Natural killer cell (primary cell): ENCODE measurements at regions not wholly inside any gene's neighbourhood (a gene's known extent, or its start where the extent isn't known, plus 50 kb on each side); places are given as distances from the start of the nearest gene placed in this dataset.

ENCODE experiments used
- ATAC-seq, 3 donors: fragments of 150-1000 bp in 2 of 3; fragments of 200-7000 bp in 1 of 3; cut with Tn5 transposase; 1 replicate in 1 of 3; 2 replicates in 2 of 3; pipeline ENCODE4 v1.10.0; 2021; ENCODE audit warnings: mild to moderate bottlenecking in 2 of 3, moderate library complexity in 2 of 3
- DNase-seq, 2 donors: peaks; one replicate each; pipeline versions ENCODE4 v3.0.0 to v3.0.0-alpha.2; 2013 to 2021; ENCODE audit warnings: mixed read lengths in 1 of 2
- H3K27ac ChIP-seq: one replicate; pipeline ENCODE4 v1.5.1; 2013; ENCODE audit warnings: mild to moderate bottlenecking, low read length
- H3K27me3 ChIP-seq: one replicate; pipeline ENCODE4 v1.6.1; 2013; ENCODE audit warnings: low read length; ENCODE audit not compliant: control insufficient read depth, insufficient read depth
- H3K36me3 ChIP-seq: one replicate; pipeline ENCODE4 v1.6.1; 2013; ENCODE audit warnings: low read length; ENCODE audit not compliant: control insufficient read depth, insufficient read depth
- H3K4me1 ChIP-seq: one replicate; pipeline ENCODE4 v1.6.1; 2013; ENCODE audit warnings: low read length; ENCODE audit not compliant: control insufficient read depth, insufficient read depth
- H3K4me3 ChIP-seq: one replicate; pipeline ENCODE4 v1.5.1; 2013; ENCODE audit warnings: low read length
- H3K9me3 ChIP-seq: one replicate; pipeline ENCODE4 v1.6.1; 2013; ENCODE audit warnings: low read length; ENCODE audit not compliant: control insufficient read depth, insufficient read depth
- H3K27ac Mint-ChIP-seq, 2 donors: one replicate each; pipeline ENCODE4 v1.8.0; 2022; ENCODE audit warnings: mild to moderate bottlenecking in 2 of 2, mixed read lengths in 2 of 2, moderate library complexity in 1 of 2
- H3K27me3 Mint-ChIP-seq, 2 donors: one replicate each; pipeline ENCODE4 v1.8.0; 2022; ENCODE audit warnings: low read depth in 2 of 2, mixed read lengths in 2 of 2
- H3K36me3 Mint-ChIP-seq: one replicate; pipeline ENCODE4 v1.8.0; 2022; ENCODE audit warnings: mixed read lengths
- H3K4me1 Mint-ChIP-seq, 2 donors: one replicate each; pipeline ENCODE4 v1.8.0; 2022; ENCODE audit warnings: mixed read lengths in 2 of 2
- H3K4me3 Mint-ChIP-seq: one replicate; pipeline ENCODE4 v1.8.0; 2022; ENCODE audit warnings: mild to moderate bottlenecking, moderate library complexity, mixed read lengths
- H3K9me3 Mint-ChIP-seq, 2 donors: one replicate each; pipeline ENCODE4 v1.8.0; 2022; ENCODE audit warnings: mixed read lengths in 2 of 2
- CTCF ChIP-seq: fragments of 200-600 bp; IDR thresholded peaks from one replicate; pipeline ENCODE4 v1.8.0; 2022; ENCODE audit warnings: antibody characterized with exemption
- WGBS: methylation state at CpG from one replicate; pipeline ENCODE4 v1.1.7; 2013; ENCODE audit warnings: missing lambda C conversion rate; ENCODE audit not compliant: insufficient coverage; 5-methylcytosine and 5-hydroxymethylcytosine counted together
- intact Hi-C: fragments of 100-400 bp; cut with micrococcal nuclease; formaldehyde crosslinking; loops from one replicate; pipeline ENCODE4 v1.14.2; 2022

- no peak for ATAC-seq
- H3K27ac Mint-ChIP-seq, result no peak overlapping the region
- Histone ChIP-seq H3K9me3 (no peaks in the 10 kb centered on the region), H3K27ac (no peak overlapping the region), H3K4me1 (no peaks in the 10 kb centered on the region), H3K4me3 (no peak overlapping the region), H3K36me3 (no peaks in the 10 kb centered on the region), H3K27me3 (no peaks in the 10 kb centered on the region)
- no peaks in the 10 kb centered on the region for H3K27me3 Mint-ChIP-seq
- TF ChIP-seq CTCF, result no peak
- WGBS, result 78% methylated on average over 1 of the region's 1 CpG
- peaks cover 6 to 14% of the 10 kb centered on the region in 2 donors for H3K9me3 Mint-ChIP-seq
- intact Hi-C loops, result no loop called here
- no peaks in the 10 kb centered on the region for H3K4me1 Mint-ChIP-seq
- DNase-seq, result no peak
- no peak overlapping the region for H3K4me3 Mint-ChIP-seq
- no peaks in the 10 kb centered on the region for H3K36me3 Mint-ChIP-seq
Observed at GRCh38 chr7:13715534-13715933, 273.9 kb downstream of the ETV1 start.

- no peaks in the 10 kb centered on the region for H3K4me1 ChIP-seq
- H3K9me3 Mint-ChIP-seq, result peaks cover 8 to 14% of the 10 kb centered on the region in 2 donors
- no peaks in the 10 kb centered on the region for H3K36me3 ChIP-seq
- no peak overlapping the region for H3K4me3 Mint-ChIP-seq
- H3K36me3 Mint-ChIP-seq, result no peaks in the 10 kb centered on the region
- H3K27ac ChIP-seq, result no peak overlapping the region
- WGBS, result 62% methylated on average over 1 of the region's 2 CpGs
- intact Hi-C loops, result no loop called here
- H3K9me3 ChIP-seq, result no peaks in the 10 kb centered on the region
- no peaks in the 10 kb centered on the region for H3K27me3 ChIP-seq
- ATAC-seq (no peak), DNase-seq (no peak)
- H3K4me1 Mint-ChIP-seq, result no peaks in the 10 kb centered on the region
- no peak overlapping the region for H3K4me3 ChIP-seq
- no peak overlapping the region for H3K27ac Mint-ChIP-seq
- H3K27me3 Mint-ChIP-seq, result no peaks in the 10 kb centered on the region
- TF ChIP-seq CTCF, result no peak
Observed at GRCh38 chr7:13717031-13717430, 272.4 kb downstream of the ETV1 start.

- Mint-ChIP-seq H3K36me3 (no peaks in the 10 kb centered on the region), H3K27ac (no peak overlapping the region), H3K9me3 (peaks cover 0 to 4% of the 10 kb centered on the region in 2 donors), H3K27me3 (no peaks in the 10 kb centered on the region), H3K4me3 (no peak overlapping the region), H3K4me1 (no peaks in the 10 kb centered on the region)
- H3K27me3 ChIP-seq, result no peaks in the 10 kb centered on the region
- intact Hi-C loops, result no loop called here
- H3K27ac ChIP-seq, result no peak overlapping the region
- no peaks in the 10 kb centered on the region for H3K36me3 ChIP-seq
- no peak overlapping the region for H3K4me3 ChIP-seq
- 94% methylated on average over 8 of the region's 8 CpGs for WGBS
- no peak for TF ChIP-seq CTCF
- no peak for ATAC-seq
- no peak for DNase-seq
- no peaks in the 10 kb centered on the region for H3K9me3 ChIP-seq
- no peaks in the 10 kb centered on the region for H3K4me1 ChIP-seq
Observed at GRCh38 chr7:13724191-13724976, 265.1 kb downstream of the ETV1 start.
